ENCODE measurements at regions not wholly inside any gene's neighbourhood (a gene's known extent, or its start where the extent isn't known, plus 50 kb on each side); places are given as distances from the start of the nearest gene placed in this dataset.
"Not testable (repeated sequence)": the region's sequence is repeated elsewhere in the genome, so short reads cannot be mapped to it uniquely, and the experiment has no call there.

- peak; percentile 34 for DNase-seq (ENCODE audit: low read depth)
- not testable (repeated sequence) for H3K4me3 ChIP-seq (ENCODE audit: low read depth, low read length)
- TF ChIP-seq, protein P1, sequence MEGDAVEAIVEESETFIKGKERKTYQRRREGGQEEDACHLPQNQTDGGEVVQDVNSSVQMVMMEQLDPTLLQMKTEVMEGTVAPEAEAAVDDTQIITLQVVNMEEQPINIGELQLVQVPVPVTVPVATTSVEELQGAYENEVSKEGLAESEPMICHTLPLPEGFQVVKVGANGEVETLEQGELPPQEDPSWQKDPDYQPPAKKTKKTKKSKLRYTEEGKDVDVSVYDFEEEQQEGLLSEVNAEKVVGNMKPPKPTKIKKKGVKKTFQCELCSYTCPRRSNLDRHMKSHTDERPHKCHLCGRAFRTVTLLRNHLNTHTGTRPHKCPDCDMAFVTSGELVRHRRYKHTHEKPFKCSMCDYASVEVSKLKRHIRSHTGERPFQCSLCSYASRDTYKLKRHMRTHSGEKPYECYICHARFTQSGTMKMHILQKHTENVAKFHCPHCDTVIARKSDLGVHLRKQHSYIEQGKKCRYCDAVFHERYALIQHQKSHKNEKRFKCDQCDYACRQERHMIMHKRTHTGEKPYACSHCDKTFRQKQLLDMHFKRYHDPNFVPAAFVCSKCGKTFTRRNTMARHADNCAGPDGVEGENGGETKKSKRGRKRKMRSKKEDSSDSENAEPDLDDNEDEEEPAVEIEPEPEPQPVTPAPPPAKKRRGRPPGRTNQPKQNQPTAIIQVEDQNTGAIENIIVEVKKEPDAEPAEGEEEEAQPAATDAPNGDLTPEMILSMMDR (IDR thresholded peaks at IDR 0.05; ENCODE audit: low read depth, low read length): peak; percentile 36
Measured at GRCh38 chr14:106334428-106335109, 808.2 kb downstream of the TMEM121 start.

DNA sequence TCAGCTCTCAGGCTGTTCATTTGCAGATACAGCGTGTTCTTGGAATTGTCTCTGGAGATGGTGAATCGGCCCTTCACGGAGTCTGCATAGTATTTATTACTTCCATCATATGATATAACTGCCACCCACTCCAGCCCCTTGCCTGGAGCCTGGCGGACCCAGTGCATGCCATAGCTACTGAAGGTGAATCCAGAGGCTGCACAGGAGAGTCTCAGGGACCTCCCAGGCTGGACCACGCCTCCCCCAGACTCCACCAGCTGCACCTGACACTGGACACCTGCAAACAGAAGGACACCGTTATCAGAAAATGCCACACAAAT lies 808.7 kb downstream of the TMEM121 start:
- DNase-seq (ENCODE audit: low read depth); H3K4me3 ChIP-seq (ENCODE audit: low read depth, low read length): not testable (repeated sequence)

DNA sequence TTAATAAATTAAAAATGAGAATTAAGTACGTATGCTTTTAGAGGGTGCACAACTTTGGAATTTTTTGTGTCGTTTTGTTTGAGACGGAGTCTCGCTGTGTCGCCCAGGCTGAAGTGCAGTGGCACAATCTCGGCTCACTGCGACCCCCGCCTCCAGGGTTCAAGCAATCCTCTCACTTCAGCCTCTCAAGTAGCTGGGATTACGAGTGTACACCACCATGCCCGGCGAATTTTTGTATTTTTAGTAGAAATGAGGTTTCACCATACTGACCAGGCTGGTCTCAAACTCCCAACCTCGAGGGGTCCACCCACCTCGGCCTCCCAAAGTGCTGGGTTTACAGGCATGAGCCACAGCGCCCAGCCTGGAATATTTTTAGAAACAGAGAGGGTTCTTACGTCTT lies 812.4 kb downstream of the TMEM121 start:
- not testable (repeated sequence) for H3K4me3 ChIP-seq (ENCODE audit: low read depth, low read length); DNase-seq (ENCODE audit: low read depth)

GRCh38 chr14:106340658-106341057 lies 814.3 kb downstream of the TMEM121 start:
- DNase-seq (ENCODE audit: low read depth); H3K4me3 ChIP-seq (ENCODE audit: low read depth, low read length): not testable (repeated sequence)

- H3K4me3 ChIP-seq (ENCODE audit: low read depth, low read length); DNase-seq (ENCODE audit: low read depth): not testable (repeated sequence)
Measured at GRCh38 chr14:106341161-106341560, 814.8 kb downstream of the TMEM121 start.

- no peak for DNase-seq (ENCODE audit: low read depth)
- no peak overlapping the region for H3K4me3 ChIP-seq (ENCODE audit: low read depth, low read length)
Measured at GRCh38 chr14:106343626-106344025, 817.2 kb downstream of the TMEM121 start.

DNA sequence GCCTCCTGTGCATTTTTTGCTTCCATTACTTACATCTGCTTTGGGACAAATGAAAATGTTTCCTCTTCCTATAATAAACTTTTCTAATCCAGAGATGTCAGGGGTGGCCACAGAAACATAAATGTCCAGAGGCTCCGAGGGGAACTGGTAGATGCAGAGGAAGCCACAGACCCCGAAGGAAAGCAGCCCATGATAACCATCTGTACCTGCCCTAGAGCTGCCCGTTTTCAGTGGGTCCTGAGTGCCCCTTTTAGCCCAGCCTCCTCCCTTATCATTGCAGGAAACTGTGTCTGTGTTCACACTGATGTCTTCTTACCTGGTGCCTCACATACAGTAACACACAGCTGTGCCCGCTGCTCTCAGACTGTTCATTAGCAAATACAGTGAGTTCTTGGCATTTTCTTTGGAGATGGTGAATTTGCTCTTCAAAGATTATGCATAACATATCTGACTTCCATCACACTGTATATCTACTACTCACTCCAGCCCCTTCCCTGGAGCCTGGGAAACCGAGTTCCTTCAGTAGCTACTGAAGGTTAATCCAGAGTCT lies 817.8 kb downstream of the TMEM121 start:
- not testable (repeated sequence) for DNase-seq (ENCODE audit: low read depth); H3K4me3 ChIP-seq (ENCODE audit: low read depth, low read length)

More at GRCh38 chr14:106343626-106344025, 817.2 kb downstream of the TMEM121 start:
- TF ChIP-seq MAX (IDR thresholded peaks at IDR 0.05; ENCODE audit: low read depth, low read length) (no peak), MYC (IDR thresholded peaks at IDR 0.05; ENCODE audit: low read depth, low read length) (no peak)

GRCh38 chr14:106344791-106345479 lies 818.6 kb downstream of the TMEM121 start:
- H3K4me3 ChIP-seq (ENCODE audit: low read depth, low read length); DNase-seq (ENCODE audit: low read depth): not testable (repeated sequence)

- no peak for DNase-seq (ENCODE audit: low read depth)
- TF ChIP-seq MYC (IDR thresholded peaks at IDR 0.05; ENCODE audit: low read depth, low read length) (no peak), POLR2A (IDR thresholded peaks at IDR 0.05; ENCODE audit: extremely low read depth, insufficient read length) (no peak), MAX (IDR thresholded peaks at IDR 0.05; ENCODE audit: low read depth, low read length) (no peak)
- TF ChIP-seq, protein P1 (IDR thresholded peaks at IDR 0.05; ENCODE audit: low read depth, low read length): no peak
- H3K4me3 ChIP-seq (ENCODE audit: low read depth, low read length): no peak overlapping the region
Measured at GRCh38 chr14:106346084-106346483, 819.7 kb downstream of the TMEM121 start.

DNA sequence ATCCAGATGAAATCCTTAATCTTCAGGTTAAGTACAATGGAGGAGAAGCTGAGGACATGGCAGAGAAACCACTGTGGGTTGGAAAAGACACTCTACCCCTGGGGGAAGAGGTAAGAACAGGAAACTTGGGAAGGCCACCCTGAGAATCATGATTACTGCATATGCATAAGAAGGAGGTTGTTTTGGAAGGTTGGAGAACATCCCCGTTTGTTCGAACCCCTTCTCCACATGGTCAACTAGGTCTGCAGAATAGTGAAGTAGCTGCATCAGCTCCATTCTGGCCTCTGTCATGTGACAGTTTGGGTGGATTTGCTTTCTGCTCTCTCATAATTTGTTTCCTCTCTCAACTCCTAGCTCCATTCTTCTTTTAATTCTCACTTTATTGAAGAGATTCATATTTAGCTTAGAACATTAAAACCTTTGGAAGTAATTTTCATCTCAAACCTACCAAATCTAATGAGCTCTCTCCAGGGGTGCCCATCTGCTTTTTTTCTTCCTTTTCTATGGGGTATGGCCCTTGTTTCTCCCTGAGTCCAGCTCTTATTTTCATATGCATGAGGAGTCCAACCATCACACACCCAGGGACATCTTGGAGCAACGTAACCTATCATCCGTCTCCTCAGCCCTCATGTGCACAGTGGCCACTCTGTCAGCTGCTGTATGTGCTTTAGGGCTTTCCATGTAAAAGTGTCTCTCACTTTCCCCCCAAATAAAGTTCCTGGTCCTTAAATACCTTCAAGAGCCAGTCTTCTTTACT lies 820.3 kb downstream of the TMEM121 start:
- no peak overlapping the region for H3K4me3 ChIP-seq (ENCODE audit: low read depth, low read length)
- no peak for TF ChIP-seq POLR2A (IDR thresholded peaks at IDR 0.05; ENCODE audit: extremely low read depth, insufficient read length)
- TF ChIP-seq, protein P1 (IDR thresholded peaks at IDR 0.05; ENCODE audit: low read depth, low read length): no peak
- TF ChIP-seq MAX (IDR thresholded peaks at IDR 0.05; ENCODE audit: low read depth, low read length): no peak
- TF ChIP-seq MYC (IDR thresholded peaks at IDR 0.05; ENCODE audit: low read depth, low read length): no peak
- DNase-seq (ENCODE audit: low read depth): no peak

Measured in NB4 (cell line).